ENCODE measurements at regions not wholly inside any gene's neighbourhood (a gene's known extent, or its start where the extent isn't known, plus 50 kb on each side); places are given as distances from the start of the nearest gene placed in this dataset.

GRCh38 chr5:109478830-109479229, 69.1 kb upstream of the PJA2 start:
- Histone ChIP-seq H3K4me1 (peaks cover 0 to under 1% (median 0%) of the 10 kb centered on the region in 4 donors), H3K9me3 (peaks cover 0 to 2% (median 0%) of the 10 kb centered on the region in 4 donors), H3K27me3 (no peaks in the 10 kb centered on the region), H3K27ac (no peak overlapping the region), H3K36me3 (no peaks in the 10 kb centered on the region), H3K4me3 (no peak overlapping the region)
- intact Hi-C loops (cut with DNase I), result no loop called here
- TF ChIP-seq POLR2A (IDR thresholded peaks at IDR 0.05), result no peak
- TF ChIP-seq CTCF (IDR thresholded peaks at IDR 0.05), result no peak
- TF ChIP-seq POLR2AphosphoS5 (IDR thresholded peaks at IDR 0.05), result no peak
- TF ChIP-seq EP300 (IDR thresholded peaks at IDR 0.05), result no peak
- no peak for DNase-seq

- 59 to 73% methylated on average over 2 of the region's 2 CpGs for WGBS, 2 donors
- Histone ChIP-seq H3K27ac (no peak overlapping the region), H3K4me1 (no peaks in the 10 kb centered on the region), H3K4me3 (no peak overlapping the region), H3K36me3 (no peaks in the 10 kb centered on the region), H3K9me3 (peaks cover 0 to 2% (median 0%) of the 10 kb centered on the region in 4 donors), H3K27me3 (no peaks in the 10 kb centered on the region)
- intact Hi-C loops (cut with DNase I), result no loop called here
- DNase-seq, result no peak
- TF ChIP-seq EP300 (IDR thresholded peaks at IDR 0.05), result no peak
Observed at GRCh38 chr5:109476292-109476691, 66.5 kb upstream of the PJA2 start.

- intact Hi-C loops (cut with DNase I), result no loop called here
- 72 to 89% methylated on average over 1 of the region's 1 CpG for WGBS, 2 donors
- Histone ChIP-seq H3K9me3 (no peaks in the 10 kb centered on the region), H3K4me1 (peaks cover 0 to 10% (median 7%) of the 10 kb centered on the region in 4 donors), H3K27me3 (no peaks in the 10 kb centered on the region), H3K36me3 (no peaks in the 10 kb centered on the region), H3K27ac (no peak overlapping the region), H3K4me3 (no peak overlapping the region)
- no peak for DNase-seq
- TF ChIP-seq CTCF (IDR thresholded peaks at IDR 0.05), result no peak
- no peak for TF ChIP-seq EP300 (IDR thresholded peaks at IDR 0.05)
- no peak for TF ChIP-seq POLR2AphosphoS5 (IDR thresholded peaks at IDR 0.05)
- TF ChIP-seq POLR2A (IDR thresholded peaks at IDR 0.05), result no peak
Observed at GRCh38 chr5:109469896-109470662, 60.3 kb upstream of the PJA2 start.

- TF ChIP-seq CTCF (IDR thresholded peaks at IDR 0.05) (peak; percentile 58 to 70 (median 66)), POLR2A (IDR thresholded peaks at IDR 0.05) (no peak), POLR2AphosphoS5 (IDR thresholded peaks at IDR 0.05) (peak; percentile 49 to 82 (median 76))
- H3K4me1 ChIP-seq, result peaks cover 0 to 10% (median 7%) of the 10 kb centered on the region in 4 donors
- H3K36me3 ChIP-seq, result no peaks in the 10 kb centered on the region
- H3K4me3 ChIP-seq, result no peak overlapping the region
- intact Hi-C loops (cut with DNase I), result no loop called here
- H3K27ac ChIP-seq, result peak overlapping the region in 1 of 4 donors; percentile 29
- no peaks in the 10 kb centered on the region for H3K27me3 ChIP-seq
- 18 to 39% methylated on average over 4 of the region's 4 CpGs for WGBS, 2 donors
- no peaks in the 10 kb centered on the region for H3K9me3 ChIP-seq
- DNase-seq, result peak; percentile 98
Observed at GRCh38 chr5:109468737-109469420, 59.1 kb upstream of the PJA2 start.

GRCh38 chr5:109468288-109468676, 58.5 kb upstream of the PJA2 start:
- Histone ChIP-seq H3K4me1 (peaks cover 0 to 10% (median 7%) of the 10 kb centered on the region in 4 donors), H3K36me3 (no peaks in the 10 kb centered on the region), H3K27ac (peak overlapping the region in 1 of 4 donors; percentile 29), H3K4me3 (no peak overlapping the region), H3K27me3 (no peaks in the 10 kb centered on the region), H3K9me3 (no peaks in the 10 kb centered on the region)
- intact Hi-C loops (cut with DNase I), result no loop called here
- no peak for DNase-seq
- 36 to 72% methylated on average over 1 of the region's 1 CpG for WGBS, 2 donors
- no peak for TF ChIP-seq CTCF (IDR thresholded peaks at IDR 0.05)
- no peak for TF ChIP-seq EP300 (IDR thresholded peaks at IDR 0.05)
- TF ChIP-seq POLR2A (IDR thresholded peaks at IDR 0.05), result no peak
- TF ChIP-seq POLR2AphosphoS5 (IDR thresholded peaks at IDR 0.05), result no peak

Measured in sigmoid colon (tissue), 6 donors.